CD4-positive, alpha-beta T cell treated with Interleukin-21 for 1 hour (primary cell): ENCODE measurements at regions not wholly inside any gene's neighbourhood (a gene's known extent, or its start where the extent isn't known, plus 50 kb on each side); places are given as distances from the start of the nearest gene placed in this dataset.
"Not testable (repeated sequence)": the region's sequence is repeated elsewhere in the genome, so short reads cannot be mapped to it uniquely, and the experiment has no call there.

Source experiments
- DNase-seq: peaks from one replicate; pipeline ENCODE4 v3.0.0-alpha.2; 2020

GRCh38 chr9:93809204-93809940 is 145.8 kb downstream of the BARX1 start:
- DNase-seq: no peak

GRCh38 chr9:93808115-93809029 is 146.8 kb downstream of the BARX1 start:
- DNase-seq: no peak

- DNase-seq: no peak
These were observed 147.7 kb downstream of the BARX1 start for GRCh38 chr9:93807166-93808074.

GRCh38 chr9:93801581-93802284 is 153.4 kb downstream of the BARX1 start:
- no peak for DNase-seq

- no peak for DNase-seq
These were observed 154.0 kb downstream of the BARX1 start for GRCh38 chr9:93801120-93801519.

GRCh38 chr9:93792358-93792757 is 162.8 kb downstream of the BARX1 start:
- DNase-seq: no peak

- no peak for DNase-seq
These were observed 169.0 kb downstream of the BARX1 start for GRCh38 chr9:93786204-93786603.

- no peak for DNase-seq
These were observed 178.3 kb downstream of the BARX1 start for GRCh38 chr9:93776873-93777272.

GRCh38 chr9:93776256-93776655 is 178.9 kb downstream of the BARX1 start:
- DNase-seq: no peak

- DNase-seq: no peak
These were observed 180.6 kb downstream of the BARX1 start for GRCh38 chr9:93774331-93775102.

GRCh38 chr9:93771276-93771675 is 183.9 kb downstream of the BARX1 start:
- DNase-seq: no peak

- DNase-seq: no peak
These were observed 185.4 kb downstream of the PHF2 start for GRCh38 chr9:93761822-93762221.

GRCh38 chr9:93750045-93750444 is 173.7 kb downstream of the PHF2 start:
- DNase-seq: no peak

- DNase-seq: not testable (repeated sequence)
These were observed 172.4 kb downstream of the PHF2 start for GRCh38 chr9:93748827-93749226.

GRCh38 chr9:93731963-93732362 is 155.6 kb downstream of the PHF2 start:
- no peak for DNase-seq

- no peak for DNase-seq
These were observed 154.3 kb downstream of the PHF2 start for GRCh38 chr9:93730648-93731047.

- DNase-seq: no peak
These were observed 153.8 kb downstream of the PHF2 start for GRCh38 chr9:93730217-93730616.
